ENCODE measurements at regions not wholly inside any gene's neighbourhood (a gene's known extent, or its start where the extent isn't known, plus 50 kb on each side); places are given as distances from the start of the nearest gene placed in this dataset.
"Not testable (repeated sequence)": the region's sequence is repeated elsewhere in the genome, so short reads cannot be mapped to it uniquely, and the experiment has no call there.

DNA sequence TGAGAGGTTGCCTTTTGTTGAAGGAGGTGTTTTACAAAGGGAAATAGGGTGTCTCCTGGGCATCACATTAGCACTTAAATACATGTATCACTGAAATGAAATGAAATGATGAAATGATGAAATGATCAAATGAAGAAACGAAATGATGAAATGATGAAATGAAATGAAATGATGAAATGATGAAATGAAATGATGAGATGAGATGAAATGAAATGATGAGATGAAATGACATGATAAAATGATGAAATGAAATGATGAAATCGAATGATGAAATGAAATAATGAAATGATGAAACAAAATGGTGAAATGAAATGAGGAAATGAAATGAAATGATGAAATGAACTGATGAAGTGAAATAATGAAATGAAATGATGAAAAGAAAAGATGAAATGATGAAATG is 137.6 kb upstream of the ERV3-1 start:
- not testable (repeated sequence) for H3K27ac Mint-ChIP-seq (ENCODE audit: unreplicated experiment); H3K27me3 ChIP-seq (ENCODE audit: insufficient read depth, low read length); H3K36me3 Mint-ChIP-seq (ENCODE audit: low read depth, unreplicated experiment); H3K4me2 ChIP-seq (ENCODE audit: low read length); H3K9me3 ChIP-seq (ENCODE audit: insufficient read depth, low read depth, low read length); H3K36me3 ChIP-seq (ENCODE audit: insufficient read depth, low read length); H3K4me3 Mint-ChIP-seq (ENCODE audit: unreplicated experiment); FAIRE-seq; H3K79me2 ChIP-seq (ENCODE audit: insufficient read depth, low read length); DNase-seq (ENCODE audit: low read depth); H3K27ac ChIP-seq (ENCODE audit: low read depth, low read length); H3K9me3 Mint-ChIP-seq (ENCODE audit: unreplicated experiment); H3K4me1 ChIP-seq (ENCODE audit: insufficient read depth, low read length); H3K9ac ChIP-seq (ENCODE audit: low read length); H3K27me3 Mint-ChIP-seq (ENCODE audit: low read depth, unreplicated experiment); H3K4me1 Mint-ChIP-seq (ENCODE audit: low read depth, unreplicated experiment); H3K4me3 ChIP-seq (ENCODE audit: insufficient read depth, low read depth, low read length); H4K20me1 ChIP-seq (ENCODE audit: insufficient read depth, low read length); H2AFZ ChIP-seq (ENCODE audit: low read depth, low read length)

DNA sequence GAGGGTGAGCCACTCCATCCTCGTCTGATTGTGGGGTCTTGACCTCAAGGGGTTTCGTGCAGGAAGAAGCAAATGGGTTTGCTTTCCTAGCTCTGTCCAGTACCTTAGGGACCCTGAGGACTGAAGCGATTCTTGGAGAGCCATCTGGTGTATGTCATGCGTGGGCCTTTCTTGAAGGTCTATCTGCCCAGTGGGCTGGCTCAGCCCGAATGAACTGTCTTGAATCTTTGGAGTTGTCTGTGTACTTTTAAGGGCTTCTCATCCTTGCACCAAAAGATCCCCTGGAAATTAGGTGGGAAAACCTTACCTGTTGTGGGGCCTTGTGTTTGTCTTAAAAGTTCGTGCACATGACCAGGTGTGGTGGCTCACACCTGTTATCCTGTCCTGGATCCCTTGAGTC is 135.4 kb upstream of the ERV3-1 start:
- H3K27ac Mint-ChIP-seq (ENCODE audit: unreplicated experiment); H3K4me3 Mint-ChIP-seq (ENCODE audit: unreplicated experiment); H3K79me2 ChIP-seq (ENCODE audit: insufficient read depth, low read length); H3K27me3 Mint-ChIP-seq (ENCODE audit: low read depth, unreplicated experiment); H3K4me1 Mint-ChIP-seq (ENCODE audit: low read depth, unreplicated experiment); H3K27ac ChIP-seq (ENCODE audit: low read depth, low read length); H4K20me1 ChIP-seq (ENCODE audit: insufficient read depth, low read length); H3K4me3 ChIP-seq (ENCODE audit: insufficient read depth, low read depth, low read length); DNase-seq (ENCODE audit: low read depth); H2AFZ ChIP-seq (ENCODE audit: low read depth, low read length); H3K9me3 Mint-ChIP-seq (ENCODE audit: unreplicated experiment); H3K4me1 ChIP-seq (ENCODE audit: insufficient read depth, low read length); H3K27me3 ChIP-seq (ENCODE audit: insufficient read depth, low read length); H3K9ac ChIP-seq (ENCODE audit: low read length); H3K9me3 ChIP-seq (ENCODE audit: insufficient read depth, low read depth, low read length); H3K4me2 ChIP-seq (ENCODE audit: low read length); H3K36me3 ChIP-seq (ENCODE audit: insufficient read depth, low read length); FAIRE-seq; H3K36me3 Mint-ChIP-seq (ENCODE audit: low read depth, unreplicated experiment): not testable (repeated sequence)

DNA sequence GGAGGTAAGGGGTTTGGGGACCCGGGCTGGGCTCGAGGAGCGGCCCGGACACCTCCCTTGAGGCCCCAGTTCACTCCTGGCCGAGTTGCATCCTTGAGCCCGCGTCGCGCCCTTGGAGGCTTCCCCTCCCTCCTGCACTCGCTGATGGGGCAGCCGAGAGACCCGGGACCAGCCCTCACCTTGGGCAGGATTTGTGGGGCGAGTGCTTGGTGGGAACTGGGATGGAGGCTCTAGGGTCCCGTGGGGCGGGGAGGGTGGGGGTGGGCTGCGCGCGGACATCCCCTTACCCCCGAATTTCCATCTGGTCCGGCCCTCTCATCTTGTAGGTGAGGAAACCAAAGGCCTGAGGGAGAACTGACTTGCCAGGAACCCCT is 134.9 kb upstream of the ERV3-1 start:
- DNase-seq (ENCODE audit: low read depth); H3K4me1 Mint-ChIP-seq (ENCODE audit: low read depth, unreplicated experiment); H3K27me3 Mint-ChIP-seq (ENCODE audit: low read depth, unreplicated experiment); FAIRE-seq; H3K4me3 Mint-ChIP-seq (ENCODE audit: unreplicated experiment); H4K20me1 ChIP-seq (ENCODE audit: insufficient read depth, low read length); H2AFZ ChIP-seq (ENCODE audit: low read depth, low read length); H3K4me1 ChIP-seq (ENCODE audit: insufficient read depth, low read length); H3K27ac ChIP-seq (ENCODE audit: low read depth, low read length); H3K9me3 Mint-ChIP-seq (ENCODE audit: unreplicated experiment); H3K36me3 Mint-ChIP-seq (ENCODE audit: low read depth, unreplicated experiment); H3K9me3 ChIP-seq (ENCODE audit: insufficient read depth, low read depth, low read length); H3K27me3 ChIP-seq (ENCODE audit: insufficient read depth, low read length); H3K79me2 ChIP-seq (ENCODE audit: insufficient read depth, low read length); H3K36me3 ChIP-seq (ENCODE audit: insufficient read depth, low read length); H3K27ac Mint-ChIP-seq (ENCODE audit: unreplicated experiment); H3K9ac ChIP-seq (ENCODE audit: low read length); H3K4me3 ChIP-seq (ENCODE audit: insufficient read depth, low read depth, low read length): not testable (repeated sequence)
- H3K4me2 ChIP-seq (ENCODE audit: low read length): peak overlapping the region; percentile 58

GRCh38 chr7:65140543-65141404 is 134.3 kb upstream of the ERV3-1 start:
- H3K9me3 Mint-ChIP-seq (ENCODE audit: unreplicated experiment); H3K27ac ChIP-seq (ENCODE audit: low read depth, low read length); H3K79me2 ChIP-seq (ENCODE audit: insufficient read depth, low read length); H3K9ac ChIP-seq (ENCODE audit: low read length); H2AFZ ChIP-seq (ENCODE audit: low read depth, low read length); H3K4me3 Mint-ChIP-seq (ENCODE audit: unreplicated experiment); H3K4me1 ChIP-seq (ENCODE audit: insufficient read depth, low read length); H4K20me1 ChIP-seq (ENCODE audit: insufficient read depth, low read length); H3K27ac Mint-ChIP-seq (ENCODE audit: unreplicated experiment); H3K9me3 ChIP-seq (ENCODE audit: insufficient read depth, low read depth, low read length); H3K4me3 ChIP-seq (ENCODE audit: insufficient read depth, low read depth, low read length); H3K36me3 ChIP-seq (ENCODE audit: insufficient read depth, low read length); H3K27me3 ChIP-seq (ENCODE audit: insufficient read depth, low read length); DNase-seq (ENCODE audit: low read depth); H3K4me1 Mint-ChIP-seq (ENCODE audit: low read depth, unreplicated experiment); FAIRE-seq; H3K36me3 Mint-ChIP-seq (ENCODE audit: low read depth, unreplicated experiment); H3K27me3 Mint-ChIP-seq (ENCODE audit: low read depth, unreplicated experiment): not testable (repeated sequence)
- peak overlapping the region; percentile 58 for H3K4me2 ChIP-seq (ENCODE audit: low read length)

- H3K4me1 Mint-ChIP-seq (ENCODE audit: low read depth, unreplicated experiment); H3K4me3 ChIP-seq (ENCODE audit: insufficient read depth, low read depth, low read length); H3K79me2 ChIP-seq (ENCODE audit: insufficient read depth, low read length); H3K27me3 ChIP-seq (ENCODE audit: insufficient read depth, low read length); H3K9me3 ChIP-seq (ENCODE audit: insufficient read depth, low read depth, low read length); H3K27ac ChIP-seq (ENCODE audit: low read depth, low read length); H3K27me3 Mint-ChIP-seq (ENCODE audit: low read depth, unreplicated experiment); FAIRE-seq; H2AFZ ChIP-seq (ENCODE audit: low read depth, low read length); H3K27ac Mint-ChIP-seq (ENCODE audit: unreplicated experiment); H3K36me3 Mint-ChIP-seq (ENCODE audit: low read depth, unreplicated experiment); H3K9me3 Mint-ChIP-seq (ENCODE audit: unreplicated experiment); H4K20me1 ChIP-seq (ENCODE audit: insufficient read depth, low read length); H3K4me2 ChIP-seq (ENCODE audit: low read length); DNase-seq (ENCODE audit: low read depth); H3K36me3 ChIP-seq (ENCODE audit: insufficient read depth, low read length); H3K9ac ChIP-seq (ENCODE audit: low read length); H3K4me1 ChIP-seq (ENCODE audit: insufficient read depth, low read length); H3K4me3 Mint-ChIP-seq (ENCODE audit: unreplicated experiment): not testable (repeated sequence)
Measured at GRCh38 chr7:65136850-65137249, 130.4 kb upstream of the ERV3-1 start.

DNA sequence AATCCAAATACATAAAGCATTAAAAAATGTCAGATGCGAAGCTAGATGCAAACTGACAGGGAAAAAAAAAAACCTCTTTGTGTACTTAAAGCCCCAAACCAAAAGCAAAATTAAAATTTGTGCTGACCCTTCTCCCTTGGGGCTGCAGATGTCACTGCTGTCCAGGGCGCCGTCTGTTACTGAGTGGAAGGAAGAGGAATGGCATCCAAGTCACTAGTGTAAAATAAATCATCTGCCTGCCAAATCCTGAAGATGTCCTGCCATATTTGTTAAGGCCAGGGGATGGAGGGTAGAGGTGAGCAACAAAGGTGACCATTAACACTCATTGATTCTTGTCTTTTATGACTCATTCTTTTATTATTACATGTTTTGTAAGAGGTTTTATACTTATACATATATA is 126.6 kb upstream of the ERV3-1 start:
- not testable (repeated sequence) for H3K27ac Mint-ChIP-seq (ENCODE audit: unreplicated experiment)

More for the DNA sequence above, 126.6 kb upstream of the ERV3-1 start:
- not testable (repeated sequence) for H3K4me1 ChIP-seq (ENCODE audit: insufficient read depth, low read length); H3K9me3 ChIP-seq (ENCODE audit: insufficient read depth, low read depth, low read length); H2AFZ ChIP-seq (ENCODE audit: low read depth, low read length); H3K4me3 Mint-ChIP-seq (ENCODE audit: unreplicated experiment); H3K36me3 ChIP-seq (ENCODE audit: insufficient read depth, low read length); H3K4me2 ChIP-seq (ENCODE audit: low read length); H3K9me3 Mint-ChIP-seq (ENCODE audit: unreplicated experiment); H3K27me3 Mint-ChIP-seq (ENCODE audit: low read depth, unreplicated experiment); H3K79me2 ChIP-seq (ENCODE audit: insufficient read depth, low read length); DNase-seq (ENCODE audit: low read depth); H3K36me3 Mint-ChIP-seq (ENCODE audit: low read depth, unreplicated experiment); H3K27ac ChIP-seq (ENCODE audit: low read depth, low read length); H3K4me1 Mint-ChIP-seq (ENCODE audit: low read depth, unreplicated experiment); H3K27me3 ChIP-seq (ENCODE audit: insufficient read depth, low read length); H3K4me3 ChIP-seq (ENCODE audit: insufficient read depth, low read depth, low read length); H4K20me1 ChIP-seq (ENCODE audit: insufficient read depth, low read length); H3K9ac ChIP-seq (ENCODE audit: low read length); FAIRE-seq
